GM12878 (cell line): ENCODE measurements at regions not wholly inside any gene's neighbourhood (a gene's known extent, or its start where the extent isn't known, plus 50 kb on each side); places are given as distances from the start of the nearest gene placed in this dataset.

Source experiments
- CTCF ChIP-seq, 3 experiments: IDR thresholded peaks in 2 of 3; conservative IDR thresholded peaks in 1 of 3; 2 replicates each; pipeline ENCODE4 v1.5.1; 2011; ENCODE audit warnings: low read depth in 3 of 3, low read length in 3 of 3, mild to moderate bottlenecking in 3 of 3, control low read depth in 2 of 3, moderate library complexity in 2 of 3, inconsistent platforms in 1 of 3, mixed read lengths in 1 of 3; ENCODE audit not compliant: control insufficient read depth in 2 of 3, insufficient read depth in 1 of 3; ENCODE audit errors: extremely low read depth in 1 of 3
- NFIC ChIP-seq: IDR thresholded peaks from 2 replicates; pipeline ENCODE4 v1.6.1; 2012; ENCODE audit warnings: low read depth, mild to moderate bottlenecking, inconsistent platforms, low read length, moderate library complexity
- RB1 ChIP-seq: fragments of 450-650 bp; formaldehyde crosslinking; IDR thresholded peaks from 2 replicates; pipeline ENCODE4 v1.6.1; 2017; ENCODE audit warnings: mild to moderate bottlenecking, borderline replicate concordance
- RCOR1 ChIP-seq: conservative IDR thresholded peaks from 2 replicates; pipeline ENCODE4 v1.6.1; 2012; ENCODE audit warnings: low read depth, low read length, improper control_type of control experiment

GRCh38 chr4:163709601-163710000 lies 215.1 kb downstream of the TMA16 start:
- TF ChIP-seq RB1, result no peak
- no peak for TF ChIP-seq CTCF (IDR thresholded peaks at IDR 0.05 in 2 of 3, conservative IDR thresholded peaks at IDR 0.05 in 1 of 3; ENCODE audit: control insufficient read depth in 2 of 3, extremely low read depth in 1 of 3, insufficient read depth in 1 of 3, low read depth in 3 of 3, low read length in 3 of 3)
- no peak for TF ChIP-seq NFIC
- no peak for TF ChIP-seq RCOR1
